VCaP (cell line): ENCODE measurements at regions not wholly inside any gene's neighbourhood (a gene's known extent, or its start where the extent isn't known, plus 50 kb on each side); places are given as distances from the start of the nearest gene placed in this dataset.

Experiments used
- H3K27ac ChIP-seq: fragments of 450-650 bp; 2 replicates; pipeline ENCODE4 v1.5.1; 2017
- TF ChIP-seq, protein P1 (sequence below): fragments of 450-650 bp; conservative IDR thresholded peaks from 2 replicates; pipeline ENCODE4 v1.5.1; 2017; ENCODE audit warnings: mild to moderate bottlenecking, moderate library complexity

DNA sequence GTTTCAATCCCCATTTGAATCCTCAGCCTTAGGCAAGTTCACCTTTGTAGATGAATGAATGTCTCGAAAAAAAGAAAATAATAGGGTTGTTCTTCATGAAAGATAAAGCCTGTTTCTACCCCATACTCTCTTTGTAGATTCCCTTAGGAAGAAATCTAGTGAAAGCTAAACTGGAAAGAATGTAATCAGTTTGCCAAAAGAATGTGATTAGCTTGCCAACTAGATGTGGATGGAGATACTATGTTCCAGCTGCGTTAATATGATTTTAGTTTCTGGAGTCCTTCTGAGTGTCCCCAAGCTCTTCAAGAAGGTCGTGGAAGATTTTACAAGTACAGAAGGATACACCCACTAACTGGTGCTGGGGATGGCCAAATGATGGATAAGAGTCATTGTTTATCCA is 162.3 kb upstream of the EDNRA start:
- no peak overlapping the region for H3K27ac ChIP-seq
- TF ChIP-seq, protein P1, sequence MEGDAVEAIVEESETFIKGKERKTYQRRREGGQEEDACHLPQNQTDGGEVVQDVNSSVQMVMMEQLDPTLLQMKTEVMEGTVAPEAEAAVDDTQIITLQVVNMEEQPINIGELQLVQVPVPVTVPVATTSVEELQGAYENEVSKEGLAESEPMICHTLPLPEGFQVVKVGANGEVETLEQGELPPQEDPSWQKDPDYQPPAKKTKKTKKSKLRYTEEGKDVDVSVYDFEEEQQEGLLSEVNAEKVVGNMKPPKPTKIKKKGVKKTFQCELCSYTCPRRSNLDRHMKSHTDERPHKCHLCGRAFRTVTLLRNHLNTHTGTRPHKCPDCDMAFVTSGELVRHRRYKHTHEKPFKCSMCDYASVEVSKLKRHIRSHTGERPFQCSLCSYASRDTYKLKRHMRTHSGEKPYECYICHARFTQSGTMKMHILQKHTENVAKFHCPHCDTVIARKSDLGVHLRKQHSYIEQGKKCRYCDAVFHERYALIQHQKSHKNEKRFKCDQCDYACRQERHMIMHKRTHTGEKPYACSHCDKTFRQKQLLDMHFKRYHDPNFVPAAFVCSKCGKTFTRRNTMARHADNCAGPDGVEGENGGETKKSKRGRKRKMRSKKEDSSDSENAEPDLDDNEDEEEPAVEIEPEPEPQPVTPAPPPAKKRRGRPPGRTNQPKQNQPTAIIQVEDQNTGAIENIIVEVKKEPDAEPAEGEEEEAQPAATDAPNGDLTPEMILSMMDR, result no peak

DNA sequence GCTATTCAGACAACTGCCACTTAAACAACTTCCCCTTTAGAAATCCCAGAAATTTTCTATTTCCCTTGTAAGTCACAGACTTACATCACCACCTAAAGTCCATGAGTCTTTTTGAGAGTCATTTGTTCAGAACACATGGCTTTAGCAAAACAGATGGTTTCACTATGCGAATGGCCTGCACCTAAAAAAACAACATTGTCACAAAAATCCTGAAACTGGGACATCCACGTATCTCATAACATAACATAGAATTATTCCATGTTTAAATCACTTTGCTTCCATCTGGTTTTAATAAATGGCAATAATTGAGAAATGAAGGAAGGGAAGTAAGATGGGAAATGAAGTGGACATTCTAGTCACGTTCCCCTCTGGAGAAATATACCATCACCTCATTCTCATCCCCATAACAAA is 155.3 kb upstream of the EDNRA start:
- TF ChIP-seq, protein P1, result no peak
- no peak overlapping the region for H3K27ac ChIP-seq

DNA sequence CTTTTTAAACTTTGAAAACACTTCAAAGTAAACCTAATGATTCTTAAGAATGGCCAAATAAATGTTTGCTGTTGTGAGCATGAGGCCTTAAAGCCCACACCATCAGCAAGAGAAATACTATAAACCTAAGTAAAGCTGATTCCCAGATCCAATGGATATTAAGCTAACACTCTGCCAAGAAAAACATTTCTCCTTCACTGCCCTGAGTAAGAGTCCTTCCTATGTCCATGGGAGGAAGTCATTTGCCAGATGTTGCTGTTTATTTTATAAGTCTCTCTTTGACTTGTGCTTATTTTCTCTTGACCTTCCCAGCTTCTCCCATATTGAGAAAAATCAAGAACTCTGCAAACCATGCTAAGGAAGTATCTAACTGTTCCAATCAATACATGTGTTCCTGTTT is 154.3 kb upstream of the EDNRA start:
- H3K27ac ChIP-seq, result no peak overlapping the region
- TF ChIP-seq, protein P1, result no peak

DNA sequence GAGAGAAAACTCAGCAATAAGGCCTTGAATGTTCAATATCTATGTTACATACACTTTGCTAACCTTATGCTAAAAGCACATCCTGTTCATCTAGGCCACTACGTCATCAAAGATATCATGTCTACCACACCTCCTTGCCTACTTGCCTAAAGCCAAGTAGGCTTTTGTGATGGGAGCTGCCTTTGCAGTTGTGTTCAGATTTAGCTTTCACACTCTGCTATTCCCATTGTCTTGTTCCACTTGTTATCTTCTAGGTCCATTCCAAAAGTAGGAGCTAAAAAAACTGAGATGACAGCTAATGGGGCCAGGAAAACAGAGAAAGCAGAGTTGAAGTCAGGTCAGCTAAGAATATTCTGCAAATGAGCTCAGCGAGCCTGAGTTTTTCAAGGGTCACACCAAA is 153.6 kb upstream of the EDNRA start:
- no peak overlapping the region for H3K27ac ChIP-seq
- TF ChIP-seq, protein P1, result no peak

DNA sequence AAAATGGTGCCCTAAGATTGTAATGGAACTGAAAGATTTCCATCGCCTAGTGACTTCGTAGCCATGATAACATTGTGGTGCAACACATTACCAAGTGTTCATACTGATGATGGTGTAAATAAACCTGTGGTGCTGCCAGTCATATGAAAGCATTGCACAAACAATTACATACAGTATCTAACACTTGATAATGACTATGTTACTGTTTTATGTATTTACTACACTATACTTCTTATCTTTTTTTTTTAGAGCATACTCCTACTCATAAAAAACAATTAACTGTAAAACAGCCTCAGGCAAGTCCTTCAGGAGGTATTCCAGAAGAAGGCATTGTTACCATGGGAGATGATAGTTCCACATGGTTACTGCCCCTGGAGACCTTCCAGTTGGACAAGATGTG is 152.7 kb upstream of the EDNRA start:
- TF ChIP-seq, protein P1, result no peak
- H3K27ac ChIP-seq, result no peak overlapping the region

DNA sequence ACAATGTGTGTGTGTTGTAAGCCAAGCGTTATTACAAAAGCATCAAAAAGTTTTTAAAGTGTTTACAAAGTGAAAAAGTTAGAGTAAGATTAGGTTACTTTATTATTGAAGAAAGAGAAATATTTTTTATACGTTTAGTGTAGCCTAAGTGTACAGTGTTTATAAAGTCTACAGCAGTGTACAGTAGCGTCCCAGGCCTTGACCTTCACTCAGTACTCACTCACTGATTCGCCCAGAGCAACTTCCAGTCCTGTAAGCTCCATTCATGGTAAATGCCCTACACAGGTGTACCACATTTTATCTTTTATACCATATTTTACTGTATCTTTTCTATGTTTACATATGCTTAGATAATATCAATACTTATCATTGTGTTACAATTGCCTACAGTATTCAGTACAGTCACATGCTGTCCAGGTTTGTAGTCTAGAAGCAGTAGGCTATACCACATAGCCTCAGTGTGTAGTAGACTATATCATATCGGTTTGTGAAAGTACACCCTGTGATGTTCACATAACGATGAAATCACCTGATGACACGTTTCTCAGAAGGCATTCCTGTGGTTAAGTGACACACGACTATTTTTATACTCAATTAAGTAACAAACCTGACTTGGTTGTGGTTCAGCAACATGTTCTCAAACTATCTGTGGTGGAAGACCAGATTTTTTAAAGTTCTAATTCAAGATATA is 152.0 kb upstream of the EDNRA start:
- no peak overlapping the region for H3K27ac ChIP-seq
- TF ChIP-seq, protein P1, result no peak

DNA sequence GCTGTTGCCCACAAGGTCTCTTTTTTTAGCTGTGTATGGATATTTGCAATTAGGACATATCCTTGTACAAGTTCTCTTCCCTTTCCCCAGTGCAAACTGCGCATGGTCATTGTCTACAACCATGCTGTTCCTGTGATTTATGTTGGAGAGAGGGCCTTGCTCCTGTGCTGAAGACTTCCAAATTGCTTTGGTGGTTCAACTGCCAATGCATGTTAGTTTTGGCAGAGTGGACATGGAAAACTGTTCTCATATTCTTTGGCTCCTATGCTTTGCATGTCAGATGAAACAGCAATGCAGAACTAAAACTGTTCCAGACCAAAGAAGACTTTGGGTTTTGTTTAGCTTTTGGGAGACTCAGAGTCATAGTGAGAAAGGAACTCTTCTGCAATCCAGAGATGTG is 148.8 kb upstream of the EDNRA start:
- TF ChIP-seq, protein P1, result no peak
- no peak overlapping the region for H3K27ac ChIP-seq
